BLaER1 (cell line): ENCODE measurements at regions not wholly inside any gene's neighbourhood (a gene's known extent, or its start where the extent isn't known, plus 50 kb on each side); places are given as distances from the start of the nearest gene placed in this dataset.

Experiments used
- H3K27ac ChIP-seq: shearing (Covaris generic); formaldehyde crosslinking; 2 replicates; pipeline ENCODE4 v1.8.1; 2022
- H3K27me3 ChIP-seq: shearing (Covaris generic); formaldehyde crosslinking; 2 replicates; pipeline ENCODE4 v1.8.1; 2022
- H3K36me3 ChIP-seq: shearing (Covaris generic); formaldehyde crosslinking; 2 replicates; pipeline ENCODE4 v1.8.1; 2022
- H3K4me1 ChIP-seq: shearing (Covaris generic); formaldehyde crosslinking; 2 replicates; pipeline ENCODE4 v1.8.1; 2022
- H3K4me2 ChIP-seq: shearing (Covaris generic); formaldehyde crosslinking; 2 replicates; pipeline ENCODE4 v1.8.1; 2022
- H3K4me3 ChIP-seq: shearing (Covaris generic); formaldehyde crosslinking; 2 replicates; pipeline ENCODE4 v1.8.1; 2022
- H3K9ac ChIP-seq: shearing (Covaris generic); formaldehyde crosslinking; 2 replicates; pipeline ENCODE4 v1.8.1; 2022
- H3K9me3 ChIP-seq: shearing (Covaris generic); formaldehyde crosslinking; 2 replicates; pipeline ENCODE4 v1.8.1; 2022
- H4K20me1 ChIP-seq: shearing (Covaris generic); formaldehyde crosslinking; 2 replicates; pipeline ENCODE4 v1.8.1; 2022
- Cebpa-rat ChIP-seq: shearing (Covaris generic); IDR thresholded peaks from 2 replicates; pipeline ENCODE4 v1.8.1; 2022

DNA sequence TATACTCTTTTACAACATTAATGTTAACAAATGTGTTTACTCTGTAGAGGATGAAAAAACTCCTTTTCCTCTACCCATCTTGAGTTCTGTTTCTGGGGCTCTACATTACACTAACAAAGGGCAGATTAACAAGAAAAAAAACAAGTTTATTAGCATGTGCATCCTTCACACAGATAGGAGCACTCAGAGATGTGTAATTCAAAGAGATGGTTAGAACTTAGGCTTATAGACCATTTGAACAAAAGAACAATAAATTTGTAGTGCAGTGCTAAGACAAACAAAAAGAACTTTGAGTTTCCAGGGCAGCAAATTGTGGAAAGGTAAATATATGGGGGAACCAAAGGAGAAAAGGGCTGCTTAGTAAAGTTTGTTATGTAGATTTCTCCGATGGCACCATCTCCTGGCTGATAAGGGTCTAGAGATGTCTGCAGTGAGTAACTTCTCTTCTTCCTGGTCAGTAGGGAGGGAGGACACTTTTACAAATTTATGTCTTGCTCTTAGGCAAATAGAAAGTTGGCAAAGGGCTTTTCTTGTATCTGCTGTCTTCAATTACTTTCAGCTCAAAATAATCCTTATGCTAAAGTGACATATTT is 1249.9 kb upstream of the TENM3 start:
- H3K9ac ChIP-seq, result no peak overlapping the region
- H4K20me1 ChIP-seq, result no peaks in the 10 kb centered on the region
- no peak overlapping the region for H3K4me3 ChIP-seq
- H3K4me1 ChIP-seq, result no peaks in the 10 kb centered on the region
- H3K4me2 ChIP-seq, result no peak overlapping the region
- H3K27me3 ChIP-seq, result no peaks in the 10 kb centered on the region
- no peak overlapping the region for H3K27ac ChIP-seq
- H3K36me3 ChIP-seq, result no peaks in the 10 kb centered on the region
- no peak for TF ChIP-seq Cebpa-rat
- no peaks in the 10 kb centered on the region for H3K9me3 ChIP-seq

DNA sequence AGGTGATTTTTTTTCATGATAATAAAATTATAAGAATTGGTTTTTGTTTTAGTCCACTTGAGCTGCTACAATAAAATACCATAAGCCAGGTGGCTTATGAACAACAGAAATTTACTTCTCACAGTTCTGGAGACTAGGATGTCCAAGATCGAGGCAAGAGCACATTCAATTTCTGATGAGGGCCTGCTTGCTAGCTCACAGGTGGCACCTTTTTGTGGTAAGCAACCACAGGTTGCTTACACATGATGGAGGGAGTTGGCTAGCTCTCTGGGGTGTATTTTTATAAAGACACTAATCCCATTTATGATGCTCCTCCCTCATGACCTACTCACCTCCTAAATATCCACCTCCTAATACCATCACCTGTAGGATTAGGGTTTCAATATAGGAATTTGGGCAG is 1248.5 kb upstream of the TENM3 start:
- H3K27me3 ChIP-seq, result no peaks in the 10 kb centered on the region
- no peak overlapping the region for H3K27ac ChIP-seq
- no peak overlapping the region for H3K4me2 ChIP-seq
- H3K36me3 ChIP-seq, result no peaks in the 10 kb centered on the region
- no peaks in the 10 kb centered on the region for H3K4me1 ChIP-seq
- H3K9me3 ChIP-seq, result no peaks in the 10 kb centered on the region
- H4K20me1 ChIP-seq, result no peaks in the 10 kb centered on the region
- TF ChIP-seq Cebpa-rat, result no peak
- H3K9ac ChIP-seq, result no peak overlapping the region
- no peak overlapping the region for H3K4me3 ChIP-seq

DNA sequence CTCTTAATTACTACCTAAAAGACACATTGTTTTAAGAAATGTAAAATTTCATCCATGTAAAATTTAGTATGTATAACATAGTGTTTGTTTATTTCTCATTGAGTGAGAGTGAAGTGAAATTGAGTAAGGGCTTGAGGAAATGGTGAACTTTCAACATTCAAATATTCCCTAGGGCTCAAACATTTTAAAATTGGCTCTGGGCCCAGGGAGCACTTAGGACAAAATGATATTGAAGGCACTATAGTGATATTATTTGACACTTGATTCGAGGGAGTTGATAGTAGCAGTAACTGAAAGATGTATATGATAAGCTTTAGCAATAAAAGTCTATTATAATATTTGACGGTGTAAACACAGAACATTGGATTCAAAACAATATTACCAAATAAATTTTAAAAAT is 1244.0 kb upstream of the TENM3 start:
- Histone ChIP-seq H3K9ac (no peak overlapping the region), H3K36me3 (no peaks in the 10 kb centered on the region), H3K27ac (no peak overlapping the region), H3K4me1 (no peaks in the 10 kb centered on the region), H3K9me3 (no peaks in the 10 kb centered on the region), H3K4me2 (no peak overlapping the region), H3K27me3 (no peaks in the 10 kb centered on the region), H3K4me3 (no peak overlapping the region), H4K20me1 (no peaks in the 10 kb centered on the region)
- TF ChIP-seq Cebpa-rat, result no peak

DNA sequence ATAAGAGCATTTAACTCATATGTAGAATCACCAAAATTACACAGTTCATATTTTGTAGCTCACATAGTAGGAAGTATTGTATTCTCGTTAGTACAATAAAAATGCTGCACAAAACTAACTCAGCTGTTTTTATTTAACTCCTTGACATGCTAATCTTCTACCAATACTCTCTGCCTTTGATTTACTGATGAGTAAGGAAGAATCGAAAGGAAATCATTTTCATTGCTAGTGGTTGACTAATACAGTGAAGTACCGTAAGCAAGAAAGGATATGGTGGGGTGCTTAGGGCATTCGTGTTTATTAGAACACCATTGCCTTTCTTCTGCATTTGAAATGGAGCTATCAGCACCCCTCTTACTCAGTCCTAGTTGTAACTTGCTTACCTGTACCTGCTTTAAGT is 1239.1 kb upstream of the TENM3 start:
- no peak overlapping the region for H3K4me2 ChIP-seq
- no peak for TF ChIP-seq Cebpa-rat
- H3K4me1 ChIP-seq, result 0 out of 2 replicates have a peak, but pooled peaks cover 8% of the 10 kb centered on the region
- H4K20me1 ChIP-seq, result no peaks in the 10 kb centered on the region
- no peak overlapping the region for H3K9ac ChIP-seq
- H3K4me3 ChIP-seq, result no peak overlapping the region
- no peaks in the 10 kb centered on the region for H3K27me3 ChIP-seq
- no peak overlapping the region for H3K27ac ChIP-seq
- H3K36me3 ChIP-seq, result no peaks in the 10 kb centered on the region
- no peaks in the 10 kb centered on the region for H3K9me3 ChIP-seq

DNA sequence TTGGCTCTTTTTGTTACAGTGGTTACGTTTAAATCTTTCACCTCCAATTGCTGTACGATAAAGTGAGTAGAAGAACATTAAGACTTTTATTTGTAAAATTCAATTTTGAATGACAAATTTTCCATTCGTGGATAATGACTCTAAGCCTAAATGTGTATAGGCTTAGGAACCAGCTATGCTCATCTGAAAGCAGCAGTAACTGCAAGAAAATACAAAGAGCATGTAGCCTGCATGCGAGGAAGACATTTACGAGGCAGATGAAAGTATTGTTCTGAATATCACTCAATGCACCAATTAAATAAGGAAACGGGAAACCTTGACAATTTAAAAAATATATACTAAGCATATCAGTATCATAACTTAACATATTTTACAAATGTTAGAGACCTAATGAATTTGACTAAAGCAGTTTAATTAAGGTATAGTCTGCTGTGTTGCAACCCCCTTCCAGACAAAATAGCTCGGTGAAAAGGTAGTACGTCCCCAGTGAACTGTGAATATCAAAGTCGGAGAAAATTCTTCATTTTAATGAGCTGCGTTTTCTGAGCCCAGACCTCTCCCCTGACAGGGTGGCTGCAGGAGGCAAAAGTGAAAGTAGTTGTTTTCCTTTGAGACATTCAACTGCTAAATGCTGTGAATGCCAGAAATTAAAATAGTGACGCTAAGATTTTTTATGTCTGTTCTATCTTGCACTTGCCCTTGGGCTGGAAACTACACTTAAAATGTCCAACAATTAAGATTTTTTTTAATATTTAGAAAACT is 1236.5 kb upstream of the TENM3 start:
- H3K27ac ChIP-seq, result no peak overlapping the region
- H4K20me1 ChIP-seq, result no peaks in the 10 kb centered on the region
- no peak overlapping the region for H3K9ac ChIP-seq
- H3K4me1 ChIP-seq, result 0 out of 2 replicates have a peak, but pooled peaks cover 8% of the 10 kb centered on the region
- H3K4me2 ChIP-seq, result peak overlapping the region; percentile 57
- TF ChIP-seq Cebpa-rat, result no peak
- H3K27me3 ChIP-seq, result no peaks in the 10 kb centered on the region
- H3K9me3 ChIP-seq, result no peaks in the 10 kb centered on the region
- H3K36me3 ChIP-seq, result no peaks in the 10 kb centered on the region
- H3K4me3 ChIP-seq, result 0 out of 2 replicates have a peak overlapping the region, but pooled peaks have one; percentile 3

DNA sequence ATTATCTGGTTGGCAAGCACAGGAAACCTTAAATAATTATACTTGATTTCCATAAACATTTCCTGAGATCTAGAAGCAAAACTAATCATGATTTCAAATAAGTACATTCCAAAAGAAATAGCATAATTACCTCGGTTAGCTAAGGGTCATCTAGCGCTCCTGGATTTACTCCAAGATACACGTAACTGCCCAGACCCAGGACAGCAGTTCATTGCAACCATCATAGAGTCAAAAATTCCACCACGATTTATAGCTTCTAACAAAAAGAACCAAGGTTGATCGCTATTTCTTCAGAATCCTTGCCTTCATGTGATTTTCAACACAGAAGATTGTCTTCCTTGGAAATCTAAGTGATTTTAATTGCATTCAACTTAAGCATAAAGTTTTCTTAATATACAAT is 1235.5 kb upstream of the TENM3 start:
- H4K20me1 ChIP-seq, result no peaks in the 10 kb centered on the region
- H3K27ac ChIP-seq, result no peak overlapping the region
- H3K4me1 ChIP-seq, result 0 out of 2 replicates have a peak, but pooled peaks cover 8% of the 10 kb centered on the region
- no peaks in the 10 kb centered on the region for H3K27me3 ChIP-seq
- H3K9me3 ChIP-seq, result no peaks in the 10 kb centered on the region
- no peak overlapping the region for H3K4me2 ChIP-seq
- H3K4me3 ChIP-seq, result no peak overlapping the region
- H3K36me3 ChIP-seq, result no peaks in the 10 kb centered on the region
- no peak overlapping the region for H3K9ac ChIP-seq
- no peak for TF ChIP-seq Cebpa-rat

DNA sequence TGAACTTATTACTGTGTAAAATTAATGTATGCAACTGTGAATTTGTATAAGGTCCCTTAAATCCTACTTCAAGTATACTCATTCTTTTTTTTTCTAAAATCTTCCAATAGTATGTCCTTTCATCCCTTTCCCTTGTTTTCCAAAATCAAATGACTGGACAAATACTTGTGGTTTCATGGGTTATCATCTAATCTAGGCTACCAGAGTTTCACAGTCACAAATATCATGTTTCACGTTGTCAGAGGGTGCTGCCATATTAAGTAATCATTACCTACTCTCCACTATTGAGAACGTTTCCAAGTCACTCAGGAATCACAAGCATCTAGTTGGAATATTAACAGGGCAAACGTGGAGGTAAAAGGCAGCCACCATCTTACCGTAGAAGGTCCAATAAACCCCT is 1235.0 kb upstream of the TENM3 start:
- no peak overlapping the region for H3K4me3 ChIP-seq
- no peak overlapping the region for H3K27ac ChIP-seq
- no peak overlapping the region for H3K4me2 ChIP-seq
- no peaks in the 10 kb centered on the region for H4K20me1 ChIP-seq
- no peaks in the 10 kb centered on the region for H3K9me3 ChIP-seq
- no peaks in the 10 kb centered on the region for H3K27me3 ChIP-seq
- no peak overlapping the region for H3K9ac ChIP-seq
- 0 out of 2 replicates have a peak, but pooled peaks cover 8% of the 10 kb centered on the region for H3K4me1 ChIP-seq
- no peak for TF ChIP-seq Cebpa-rat
- H3K36me3 ChIP-seq, result no peaks in the 10 kb centered on the region

DNA sequence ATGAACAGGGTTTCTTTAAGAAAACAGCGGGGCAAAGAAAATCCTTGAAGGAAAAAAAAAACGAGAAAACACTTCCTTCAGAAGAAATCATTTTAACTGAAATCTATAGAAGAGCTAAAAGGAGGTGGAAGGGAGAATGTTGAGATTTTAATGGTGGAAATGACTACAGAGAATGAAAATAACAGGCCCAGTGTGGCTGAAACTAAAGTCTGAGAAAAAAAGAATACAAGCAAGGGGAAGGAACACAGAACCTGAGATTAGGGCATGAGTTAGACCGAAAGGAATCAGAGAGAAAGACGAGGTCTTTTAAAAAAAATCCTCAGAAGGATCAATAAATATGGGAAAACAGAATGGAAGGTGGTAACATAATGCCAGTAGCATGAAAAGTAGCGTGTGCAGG is 1230.0 kb upstream of the TENM3 start:
- Histone ChIP-seq H3K4me1 (no peaks in the 10 kb centered on the region), H3K36me3 (no peaks in the 10 kb centered on the region), H3K4me2 (no peak overlapping the region), H3K9me3 (no peaks in the 10 kb centered on the region), H3K9ac (no peak overlapping the region), H3K27ac (no peak overlapping the region), H3K27me3 (no peaks in the 10 kb centered on the region), H3K4me3 (no peak overlapping the region), H4K20me1 (no peaks in the 10 kb centered on the region)
- TF ChIP-seq Cebpa-rat, result no peak

DNA sequence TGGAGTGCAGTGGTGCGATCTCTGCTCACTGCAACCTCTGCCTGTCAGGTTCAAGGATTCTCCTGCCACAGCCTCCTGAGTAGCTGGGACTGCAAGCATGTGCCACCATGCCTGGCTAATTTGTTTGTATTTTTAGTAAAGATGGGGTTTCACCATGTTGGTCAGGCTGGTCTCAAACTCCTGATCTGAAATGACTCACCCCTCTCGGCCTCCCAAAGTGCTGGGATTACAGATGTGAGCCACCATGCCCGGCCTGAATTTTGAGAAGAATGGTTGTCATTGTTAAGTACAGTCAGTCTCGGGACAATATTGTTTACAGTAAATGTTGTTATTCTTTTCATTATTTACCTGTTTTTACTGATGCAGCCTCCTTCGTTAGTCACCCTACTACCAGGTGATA is 1226.2 kb upstream of the TENM3 start:
- no peak for TF ChIP-seq Cebpa-rat
- Histone ChIP-seq H3K4me3 (no peak overlapping the region), H3K27ac (no peak overlapping the region), H3K4me1 (no peaks in the 10 kb centered on the region), H3K36me3 (no peaks in the 10 kb centered on the region), H3K27me3 (no peaks in the 10 kb centered on the region), H3K4me2 (no peak overlapping the region), H3K9ac (no peak overlapping the region), H4K20me1 (no peaks in the 10 kb centered on the region), H3K9me3 (no peaks in the 10 kb centered on the region)

DNA sequence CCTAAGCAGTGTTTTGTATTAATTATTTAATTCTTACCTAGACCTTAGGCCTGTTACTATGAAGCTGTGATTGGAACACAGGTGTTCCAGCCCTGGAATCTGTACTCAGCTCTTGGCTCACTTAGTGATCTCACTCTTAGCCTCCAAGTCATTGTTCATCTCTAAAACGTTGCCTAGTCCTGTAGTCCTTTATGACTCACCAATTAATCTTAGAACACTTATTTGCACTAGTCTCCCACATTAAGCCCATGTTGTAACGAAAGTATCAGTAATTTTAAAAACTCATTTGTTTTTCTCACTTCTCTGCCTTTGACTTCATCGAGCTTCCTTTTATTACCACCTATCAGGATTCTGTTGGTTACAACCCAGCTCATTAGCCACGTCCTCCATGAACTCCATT is 1224.7 kb upstream of the TENM3 start:
- no peak overlapping the region for H3K9ac ChIP-seq
- no peaks in the 10 kb centered on the region for H3K36me3 ChIP-seq
- H4K20me1 ChIP-seq, result no peaks in the 10 kb centered on the region
- H3K4me2 ChIP-seq, result no peak overlapping the region
- no peak overlapping the region for H3K4me3 ChIP-seq
- no peaks in the 10 kb centered on the region for H3K4me1 ChIP-seq
- no peaks in the 10 kb centered on the region for H3K27me3 ChIP-seq
- no peak overlapping the region for H3K27ac ChIP-seq
- TF ChIP-seq Cebpa-rat, result no peak
- no peaks in the 10 kb centered on the region for H3K9me3 ChIP-seq

DNA sequence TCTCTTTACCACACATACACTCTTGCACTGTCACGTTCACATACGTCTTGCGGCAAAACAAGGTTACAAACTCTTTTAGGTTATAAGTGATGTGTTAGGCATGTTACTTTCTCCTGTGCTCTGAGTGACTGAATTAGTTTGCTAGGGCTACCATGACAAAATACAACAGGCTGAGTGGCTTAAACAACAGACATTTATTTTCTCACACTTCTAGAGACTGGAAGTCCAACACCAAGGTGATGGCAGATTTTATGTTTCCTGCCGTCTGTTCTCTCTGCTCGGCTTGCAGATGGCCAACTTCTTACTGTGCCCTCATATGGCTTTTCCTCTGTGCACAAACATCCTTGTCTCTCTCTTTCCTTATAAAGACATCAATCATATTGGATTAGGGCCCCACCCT is 1224.3 kb upstream of the TENM3 start:
- Histone ChIP-seq H3K4me3 (no peak overlapping the region), H3K4me1 (no peaks in the 10 kb centered on the region), H3K36me3 (no peaks in the 10 kb centered on the region), H3K9ac (no peak overlapping the region), H3K4me2 (no peak overlapping the region), H3K27me3 (no peaks in the 10 kb centered on the region), H4K20me1 (no peaks in the 10 kb centered on the region), H3K9me3 (no peaks in the 10 kb centered on the region), H3K27ac (no peak overlapping the region)
- TF ChIP-seq Cebpa-rat, result no peak
